DOHH2 (cell line): ENCODE measurements at regions not wholly inside any gene's neighbourhood (a gene's known extent, or its start where the extent isn't known, plus 50 kb on each side); places are given as distances from the start of the nearest gene placed in this dataset.
"Not testable (repeated sequence)": the region's sequence is repeated elsewhere in the genome, so short reads cannot be mapped to it uniquely, and the experiment has no call there.

Source experiments
- H3F3A ChIP-seq: fragments of 200-600 bp; sonication (generic), shearing (Covaris generic); 2 replicates; pipeline ENCODE4 v1.6.0; 2016; ENCODE audit warnings: antibody characterized with exemption, mild to moderate bottlenecking; ENCODE audit not compliant: control insufficient read depth, insufficient read depth
- H3K27ac ChIP-seq: fragments of 200-600 bp; sonication (generic); 2 replicates; pipeline ENCODE4 v1.5.1; 2014; ENCODE audit warnings: low read depth, mild to moderate bottlenecking, low read length, moderate library complexity
- H3K27me3 ChIP-seq: fragments of 200-600 bp; sonication (generic); 2 replicates; pipeline ENCODE4 v1.6.1; 2014; ENCODE audit warnings: mild to moderate bottlenecking, low read length, mixed read lengths; ENCODE audit not compliant: control insufficient read depth
- H3K36me3 ChIP-seq: fragments of 200-600 bp; sonication (generic); 2 replicates; pipeline ENCODE4 v1.6.1; 2014; ENCODE audit warnings: mild to moderate bottlenecking, low read length, moderate library complexity, mixed read lengths; ENCODE audit not compliant: control insufficient read depth
- H3K4me1 ChIP-seq: fragments of 200-600 bp; sonication (generic); 2 replicates; pipeline ENCODE4 v1.6.1; 2014; ENCODE audit warnings: mild to moderate bottlenecking, low read length, mixed read lengths; ENCODE audit not compliant: control insufficient read depth
- H3K4me2 ChIP-seq: fragments of 200-600 bp; sonication (generic); 2 replicates; pipeline ENCODE4 v1.6.0; 2014; ENCODE audit warnings: mild to moderate bottlenecking, low read length, moderate library complexity
- H3K4me3 ChIP-seq: fragments of 200-600 bp; sonication (generic); 2 replicates; pipeline ENCODE4 v1.5.1; 2014; ENCODE audit warnings: mild to moderate bottlenecking, low read length, mixed read lengths
- H3K79me2 ChIP-seq: fragments of 200-600 bp; sonication (generic); 2 replicates; pipeline ENCODE4 v1.6.1; 2014; ENCODE audit warnings: mild to moderate bottlenecking, low read length, mixed read lengths; ENCODE audit not compliant: control insufficient read depth
- H3K9me2 ChIP-seq: fragments of 200-600 bp; sonication (generic); replicated peaks from 2 replicates; pipeline ENCODE4 v1.6.1; 2014; ENCODE audit warnings: mild to moderate bottlenecking, low read length, mixed read lengths; ENCODE audit not compliant: control insufficient read depth
- H3K9me3 ChIP-seq: fragments of 200-600 bp; sonication (generic); 2 replicates; pipeline ENCODE4 v1.6.1; 2014; ENCODE audit warnings: antibody characterized with exemption, low read length, mixed read lengths; ENCODE audit not compliant: control insufficient read depth, insufficient read depth
- H4K20me1 ChIP-seq: fragments of 200-600 bp; sonication (generic); 2 replicates; pipeline ENCODE4 v1.6.0; 2014; ENCODE audit warnings: low read depth, mild to moderate bottlenecking, antibody characterized with exemption, low read length, moderate library complexity; ENCODE audit not compliant: control insufficient read depth, insufficient read depth
- EZH2phosphoT487 ChIP-seq: fragments of 200-600 bp; sonication (generic); IDR thresholded peaks from 2 replicates; pipeline ENCODE4 v1.6.1; 2017; ENCODE audit warnings: borderline replicate concordance, mild to moderate bottlenecking, antibody characterized with exemption, low read length, moderate library complexity, mixed read lengths
- TF ChIP-seq, protein P1 (sequence below): fragments of 200-600 bp; sonication (generic); IDR thresholded peaks from one replicate; pipeline ENCODE4 v1.5.1; 2014; ENCODE audit warnings: antibody characterized with exemption, mild to moderate bottlenecking, low read depth, low read length; ENCODE audit not compliant: poor library complexity, severe bottlenecking

DNA sequence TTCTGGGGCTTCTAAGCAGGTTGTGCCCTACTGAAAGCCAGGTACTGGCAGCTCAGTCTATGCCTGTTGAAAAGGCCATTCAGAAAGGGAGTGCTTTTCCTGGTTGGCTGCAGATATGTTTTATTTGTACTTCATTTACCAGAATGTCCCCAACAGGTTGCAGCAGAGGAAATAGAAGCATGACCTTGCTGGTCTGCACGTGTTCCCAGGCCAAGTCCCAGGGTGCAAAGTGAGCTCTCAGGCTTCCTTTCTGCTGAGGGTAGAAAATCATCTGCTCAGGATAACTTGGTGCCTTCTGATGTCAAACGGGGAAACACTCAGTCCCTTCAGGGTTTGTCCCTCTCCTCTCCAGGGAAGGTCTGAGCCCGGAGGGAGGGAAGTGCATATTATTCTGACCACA is 356.4 kb downstream of the BCL11B start:
- Histone ChIP-seq H3K4me3 (no peak overlapping the region), H3K36me3 (no peaks in the 10 kb centered on the region), H4K20me1 (no peaks in the 10 kb centered on the region), H3K4me2 (no peak overlapping the region), H3F3A (no peaks in the 10 kb centered on the region), H3K79me2 (no peaks in the 10 kb centered on the region), H3K4me1 (no peaks in the 10 kb centered on the region), H3K9me3 (no peaks in the 10 kb centered on the region), H3K27me3 (no peaks in the 10 kb centered on the region), H3K9me2 (no peaks in the 10 kb centered on the region), H3K27ac (no peak overlapping the region)
- TF ChIP-seq EZH2phosphoT487 = no peak
- TF ChIP-seq, protein P1, sequence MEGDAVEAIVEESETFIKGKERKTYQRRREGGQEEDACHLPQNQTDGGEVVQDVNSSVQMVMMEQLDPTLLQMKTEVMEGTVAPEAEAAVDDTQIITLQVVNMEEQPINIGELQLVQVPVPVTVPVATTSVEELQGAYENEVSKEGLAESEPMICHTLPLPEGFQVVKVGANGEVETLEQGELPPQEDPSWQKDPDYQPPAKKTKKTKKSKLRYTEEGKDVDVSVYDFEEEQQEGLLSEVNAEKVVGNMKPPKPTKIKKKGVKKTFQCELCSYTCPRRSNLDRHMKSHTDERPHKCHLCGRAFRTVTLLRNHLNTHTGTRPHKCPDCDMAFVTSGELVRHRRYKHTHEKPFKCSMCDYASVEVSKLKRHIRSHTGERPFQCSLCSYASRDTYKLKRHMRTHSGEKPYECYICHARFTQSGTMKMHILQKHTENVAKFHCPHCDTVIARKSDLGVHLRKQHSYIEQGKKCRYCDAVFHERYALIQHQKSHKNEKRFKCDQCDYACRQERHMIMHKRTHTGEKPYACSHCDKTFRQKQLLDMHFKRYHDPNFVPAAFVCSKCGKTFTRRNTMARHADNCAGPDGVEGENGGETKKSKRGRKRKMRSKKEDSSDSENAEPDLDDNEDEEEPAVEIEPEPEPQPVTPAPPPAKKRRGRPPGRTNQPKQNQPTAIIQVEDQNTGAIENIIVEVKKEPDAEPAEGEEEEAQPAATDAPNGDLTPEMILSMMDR = no peak

DNA sequence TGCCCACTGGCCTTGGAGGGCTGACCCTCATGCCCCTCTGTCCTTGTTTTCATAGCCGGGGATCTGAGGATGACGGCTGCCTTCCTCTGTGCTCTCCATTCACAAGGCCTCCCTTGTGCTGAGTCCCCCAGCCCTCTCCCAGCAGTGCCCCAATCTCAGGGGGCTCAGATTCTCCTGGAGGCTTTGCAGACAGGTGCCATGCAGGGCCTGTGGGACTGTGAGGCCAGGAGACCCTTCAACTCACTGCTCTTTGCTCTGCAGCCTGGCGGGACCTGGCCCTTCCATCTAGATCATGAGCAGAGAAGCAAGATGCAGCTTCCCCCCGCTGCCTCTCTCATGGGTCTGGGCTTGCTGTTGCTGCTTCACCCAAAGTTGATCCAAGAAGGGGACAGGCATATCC is 356.0 kb downstream of the BCL11B start:
- Histone ChIP-seq H3K27me3 (no peaks in the 10 kb centered on the region), H3K4me2 (no peak overlapping the region), H3K79me2 (no peaks in the 10 kb centered on the region), H3K9me3 (no peaks in the 10 kb centered on the region), H3K36me3 (no peaks in the 10 kb centered on the region), H3K9me2 (no peaks in the 10 kb centered on the region), H3F3A (no peaks in the 10 kb centered on the region), H4K20me1 (no peaks in the 10 kb centered on the region), H3K4me3 (no peak overlapping the region), H3K4me1 (no peaks in the 10 kb centered on the region), H3K27ac (no peak overlapping the region)
- TF ChIP-seq, protein P1 = no peak
- no peak for TF ChIP-seq EZH2phosphoT487

- H3K36me3 ChIP-seq = no peaks in the 10 kb centered on the region
- H3K9me2 ChIP-seq = no peaks in the 10 kb centered on the region
- no peaks in the 10 kb centered on the region for H3K27me3 ChIP-seq
- H3F3A ChIP-seq = no peaks in the 10 kb centered on the region
- TF ChIP-seq EZH2phosphoT487 = no peak
- TF ChIP-seq, protein P1 = no peak
- no peaks in the 10 kb centered on the region for H3K4me1 ChIP-seq
- H3K4me2 ChIP-seq = no peak overlapping the region
- no peaks in the 10 kb centered on the region for H3K79me2 ChIP-seq
- no peak overlapping the region for H3K4me3 ChIP-seq
- no peaks in the 10 kb centered on the region for H4K20me1 ChIP-seq
- H3K27ac ChIP-seq = no peak overlapping the region
- H3K9me3 ChIP-seq = no peaks in the 10 kb centered on the region
Measured at GRCh38 chr14:98916476-98916875, 355.5 kb downstream of the BCL11B start.

- Histone ChIP-seq H3K27me3 (no peaks in the 10 kb centered on the region), H3K4me2 (no peak overlapping the region), H3K4me3 (no peak overlapping the region), H3K36me3 (no peaks in the 10 kb centered on the region), H3K9me3 (no peaks in the 10 kb centered on the region), H4K20me1 (no peaks in the 10 kb centered on the region), H3K27ac (no peak overlapping the region), H3K4me1 (no peaks in the 10 kb centered on the region), H3K9me2 (no peaks in the 10 kb centered on the region), H3F3A (no peaks in the 10 kb centered on the region), H3K79me2 (no peaks in the 10 kb centered on the region)
- TF ChIP-seq EZH2phosphoT487 = no peak
- TF ChIP-seq, protein P1 = no peak
Measured at GRCh38 chr14:98919434-98919833, 352.6 kb downstream of the BCL11B start.

DNA sequence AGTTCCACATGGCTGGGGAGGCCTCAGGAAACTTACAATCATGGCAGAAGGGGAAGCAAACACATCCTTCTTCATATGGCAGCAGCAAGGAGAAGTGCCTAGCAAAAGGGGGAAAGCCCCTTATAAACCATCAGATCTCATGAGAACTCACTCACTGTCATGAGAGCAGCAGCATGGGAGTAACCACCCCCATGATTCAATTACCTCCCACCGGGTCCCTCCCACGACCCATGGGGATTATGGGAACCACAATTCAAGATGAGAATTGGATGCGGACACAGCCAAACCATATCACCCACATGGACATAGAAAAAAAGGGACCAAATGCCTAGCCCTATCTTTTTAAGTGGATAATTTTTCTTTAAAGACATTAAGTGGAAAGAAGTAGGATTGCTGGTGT is 350.7 kb downstream of the BCL11B start:
- not testable (repeated sequence) for H3F3A ChIP-seq, H3K9me2 ChIP-seq, H4K20me1 ChIP-seq, H3K4me3 ChIP-seq, H3K4me1 ChIP-seq, H3K27ac ChIP-seq, H3K79me2 ChIP-seq, H3K36me3 ChIP-seq, H3K4me2 ChIP-seq, H3K9me3 ChIP-seq, H3K27me3 ChIP-seq
